ENCODE measurements at regions not wholly inside any gene's neighbourhood (a gene's known extent, or its start where the extent isn't known, plus 50 kb on each side); places are given as distances from the start of the nearest gene placed in this dataset.
A peak's percentile ranks its signal among the peaks of the same experiment; 100 is the strongest.

DNA sequence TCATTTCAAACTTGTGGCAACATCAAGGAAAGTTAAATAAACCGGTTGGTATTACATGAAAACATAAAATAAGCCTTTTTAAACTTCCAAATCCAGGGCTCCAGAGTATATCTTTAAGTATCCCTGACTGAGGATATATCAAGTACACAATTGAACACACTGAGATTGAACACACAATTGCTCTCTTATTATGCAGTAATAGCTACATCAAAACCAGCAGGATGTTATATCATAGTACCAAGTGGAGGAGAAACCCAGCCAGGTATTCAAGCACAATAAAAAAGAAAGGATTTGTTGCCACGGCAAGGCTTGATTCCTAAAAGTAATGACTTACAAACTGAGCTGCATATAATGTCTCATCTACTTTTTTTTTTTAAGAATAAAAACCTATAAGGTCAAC lies 605.8 kb downstream of the SPOCK3 start:
- DNase-seq (ENCODE audit: low spot score), result no peak

DNA sequence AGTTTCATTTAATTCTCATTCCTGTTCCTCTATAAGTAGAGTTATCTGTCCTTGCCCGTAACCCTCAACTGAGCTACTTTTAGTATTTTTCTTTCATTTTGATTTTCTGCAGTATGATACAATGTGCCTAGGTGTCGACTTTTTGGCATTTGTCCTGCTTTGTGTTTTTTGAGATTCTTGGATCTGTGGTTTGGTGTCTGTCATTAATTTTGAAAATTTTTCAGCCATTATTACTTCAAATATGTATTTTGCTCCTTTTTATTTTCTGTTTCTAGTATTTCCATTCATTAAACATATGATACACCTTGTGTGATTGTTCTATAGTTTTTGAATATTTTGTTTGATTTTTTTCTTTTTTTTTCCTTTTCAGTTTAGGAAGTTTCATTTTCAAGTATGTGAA lies 598.9 kb downstream of the SPOCK3 start:
- no peak for DNase-seq (ENCODE audit: low spot score)

GRCh38 chr4:166637816-166638215 lies 596.5 kb downstream of the SPOCK3 start:
- no peak for DNase-seq (ENCODE audit: low spot score)

- DNase-seq (ENCODE audit: low spot score), result no peak
Observed at GRCh38 chr4:166655231-166655630, 579.1 kb downstream of the SPOCK3 start.

DNA sequence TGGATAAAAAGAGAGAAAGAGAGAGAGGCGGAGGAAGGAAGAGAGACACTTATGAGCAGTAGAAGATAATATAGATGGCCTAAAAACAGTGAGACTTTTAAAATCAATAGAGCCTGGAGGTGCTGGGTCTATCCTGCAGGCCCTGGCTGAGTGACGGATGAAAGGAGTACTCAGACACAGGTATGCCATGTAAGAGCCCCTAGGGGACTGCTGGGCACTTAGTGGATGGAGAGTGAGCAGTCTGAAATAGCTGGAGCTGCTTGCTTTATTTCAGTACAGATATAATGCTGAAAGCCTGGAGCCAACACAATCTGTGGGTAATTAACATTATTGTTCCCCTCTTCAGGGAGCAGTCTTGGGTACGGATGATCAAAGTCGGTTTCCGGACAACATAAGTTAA lies 578.6 kb downstream of the SPOCK3 start:
- no peak for DNase-seq (ENCODE audit: low spot score)

- peak; percentile 9 for DNase-seq (ENCODE audit: low spot score)
Observed at GRCh38 chr4:166657261-166657660, 577.0 kb downstream of the SPOCK3 start.

DNA sequence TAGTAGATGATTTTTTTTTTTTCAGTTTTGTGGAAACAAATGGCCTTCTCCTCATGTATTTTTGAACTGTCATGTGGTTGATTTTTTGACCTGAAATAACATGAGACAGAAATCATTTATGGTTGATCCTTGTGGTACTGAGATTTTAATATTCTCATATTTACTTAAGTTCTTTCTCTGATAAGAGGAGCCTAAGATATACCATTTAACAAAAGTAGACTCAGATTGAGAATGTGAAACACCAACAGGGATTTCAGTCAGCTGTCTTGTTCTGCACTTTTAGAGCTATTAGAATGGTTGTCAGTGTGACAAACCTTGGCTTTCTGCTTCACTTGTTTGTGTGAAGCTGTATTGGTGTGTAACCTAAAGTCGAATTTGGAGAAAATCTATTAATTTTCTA lies 575.7 kb downstream of the SPOCK3 start:
- no peak for DNase-seq (ENCODE audit: low spot score)

DNA sequence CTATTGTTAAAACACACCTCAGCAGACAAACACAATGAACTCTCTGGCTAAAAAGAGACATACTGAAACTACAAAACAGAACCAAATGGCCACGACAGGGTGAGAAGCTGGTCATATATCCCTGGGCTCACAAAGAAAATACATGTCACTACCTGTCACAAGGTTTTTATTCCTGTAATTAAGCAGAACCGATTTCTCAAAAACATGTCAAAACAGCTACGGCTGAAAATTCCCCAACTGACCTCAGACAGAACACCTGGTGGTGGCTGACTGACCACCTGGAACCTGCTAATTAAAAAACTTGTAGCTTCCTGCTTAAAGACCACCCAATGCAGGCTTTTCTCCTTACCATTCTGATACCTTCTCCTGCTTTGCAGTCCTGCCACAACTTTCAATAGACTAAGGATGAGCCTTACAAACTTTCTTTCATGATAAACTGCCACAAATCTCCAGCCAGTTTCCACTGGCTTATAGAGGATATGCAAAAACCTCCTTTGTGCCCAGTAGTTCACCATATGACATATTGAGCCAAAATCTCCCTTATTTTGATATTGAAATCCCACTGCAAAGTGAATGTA lies 571.9 kb downstream of the SPOCK3 start:
- DNase-seq (ENCODE audit: low spot score), result no peak

- no peak for DNase-seq (ENCODE audit: low spot score)
Observed at GRCh38 chr4:166670341-166670740, 564.0 kb downstream of the SPOCK3 start.

DNA sequence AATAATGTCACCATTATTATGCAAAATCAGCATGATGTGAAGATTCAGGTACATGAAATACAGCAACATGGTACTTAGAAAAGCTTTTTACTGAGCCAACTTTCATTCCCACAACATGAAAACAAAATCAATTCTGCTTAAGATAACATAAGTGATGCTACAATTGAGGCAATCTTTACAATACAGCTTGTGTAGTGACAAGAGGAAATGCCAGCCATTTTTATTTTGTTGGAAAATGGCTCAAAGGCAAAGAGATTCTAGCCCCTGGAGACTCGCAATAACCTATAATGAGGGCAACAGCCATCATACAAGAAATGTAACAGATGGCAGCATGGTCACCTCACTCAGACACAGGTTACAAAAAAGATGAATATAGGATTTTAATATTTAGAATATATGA lies 560.4 kb downstream of the SPOCK3 start:
- DNase-seq (ENCODE audit: low spot score), result no peak

DNA sequence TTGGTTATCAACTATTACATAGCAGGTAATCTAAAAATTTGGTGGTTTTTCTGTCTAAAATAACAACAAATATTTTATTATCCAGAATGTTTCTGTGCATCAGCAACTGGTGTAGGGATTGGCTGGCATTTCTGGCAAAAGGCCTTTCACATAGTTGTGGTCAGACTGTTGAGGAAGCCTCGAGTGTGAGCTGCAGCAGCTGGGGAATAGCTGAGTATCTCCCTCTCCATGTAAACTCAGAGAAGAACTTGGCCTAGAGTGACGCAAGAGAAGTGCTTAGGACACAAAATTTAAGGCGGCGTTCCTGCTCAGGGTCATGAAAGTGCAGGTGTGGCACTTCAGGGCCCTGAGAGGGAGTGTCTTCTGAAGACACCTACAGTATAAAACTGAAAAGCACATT lies 558.9 kb downstream of the SPOCK3 start:
- no peak for DNase-seq (ENCODE audit: low spot score)

- no peak for DNase-seq (ENCODE audit: low spot score)
Observed at GRCh38 chr4:166680796-166681195, 553.5 kb downstream of the SPOCK3 start.

DNA sequence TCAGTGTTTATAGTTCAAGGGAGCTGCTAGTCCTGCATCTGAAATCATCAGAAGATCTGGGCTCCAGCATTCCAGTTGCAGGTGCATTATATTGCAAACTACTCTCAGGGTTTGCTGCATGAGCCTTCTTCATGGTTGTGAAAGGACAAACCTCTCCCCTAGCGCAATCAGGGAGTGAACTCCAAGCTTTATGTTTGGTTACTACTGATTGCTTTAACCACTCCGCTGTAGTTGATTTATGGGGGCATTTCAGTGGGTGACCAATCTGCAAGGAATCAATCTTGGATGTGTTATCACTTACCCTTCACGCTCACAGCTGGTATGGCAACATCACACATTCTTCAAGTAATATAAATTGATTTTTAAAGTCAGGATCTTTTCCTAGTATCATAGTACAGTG lies 552.1 kb downstream of the SPOCK3 start:
- DNase-seq (ENCODE audit: low spot score), result no peak
